Adrenal gland (tissue), 5 donors: ENCODE measurements at regions not wholly inside any gene's neighbourhood (a gene's known extent, or its start where the extent isn't known, plus 50 kb on each side); places are given as distances from the start of the nearest gene placed in this dataset.

Experiments used
- POLR2A ChIP-seq, 2 donors: fragments of 450-650 bp; IDR thresholded peaks; one replicate each; pipeline ENCODE4 v1.6.1; 2017; ENCODE audit warnings: antibody characterized with exemption in 2 of 2, mild to moderate bottlenecking in 2 of 2, moderate library complexity in 1 of 2
- TF ChIP-seq, protein P1 (sequence below), 6 experiments: fragments of 450-650 bp in 4 of 6; fragments of 200-600 bp in 2 of 6; sonication (generic) in 1 of 6; IDR thresholded peaks; 1 replicate in 5 of 6; 2 replicates in 1 of 6; pipeline versions ENCODE4 v1.5.1 to v1.8.0; 2016 to 2021; ENCODE audit warnings: antibody characterized with exemption in 6 of 6, mild to moderate bottlenecking in 2 of 6, moderate library complexity in 1 of 6
- donor health status: DM: no; HTN: no; CAD: no.

DNA sequence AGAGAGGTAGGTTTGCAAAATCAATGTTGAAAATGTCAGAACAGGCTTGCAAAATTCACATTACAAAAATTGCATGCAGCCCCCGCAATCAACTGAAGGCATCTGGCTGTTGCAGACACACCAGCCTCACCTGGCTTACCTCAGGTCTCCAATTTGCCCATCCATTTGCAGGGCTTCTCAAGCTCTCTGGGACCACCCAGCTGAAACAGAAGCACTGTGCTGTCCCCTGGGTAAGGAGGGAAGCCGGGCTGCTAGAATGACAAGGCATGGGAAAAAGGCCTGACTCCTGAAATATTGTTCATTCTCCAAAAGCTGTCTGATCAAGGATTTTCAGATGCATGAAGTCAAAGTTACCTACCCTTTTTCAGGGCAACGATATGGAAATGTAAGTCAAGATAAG lies 52.6 kb upstream of the CD93 start:
- TF ChIP-seq POLR2A (IDR thresholded peaks at IDR 0.05): no peak
- TF ChIP-seq, protein P1, sequence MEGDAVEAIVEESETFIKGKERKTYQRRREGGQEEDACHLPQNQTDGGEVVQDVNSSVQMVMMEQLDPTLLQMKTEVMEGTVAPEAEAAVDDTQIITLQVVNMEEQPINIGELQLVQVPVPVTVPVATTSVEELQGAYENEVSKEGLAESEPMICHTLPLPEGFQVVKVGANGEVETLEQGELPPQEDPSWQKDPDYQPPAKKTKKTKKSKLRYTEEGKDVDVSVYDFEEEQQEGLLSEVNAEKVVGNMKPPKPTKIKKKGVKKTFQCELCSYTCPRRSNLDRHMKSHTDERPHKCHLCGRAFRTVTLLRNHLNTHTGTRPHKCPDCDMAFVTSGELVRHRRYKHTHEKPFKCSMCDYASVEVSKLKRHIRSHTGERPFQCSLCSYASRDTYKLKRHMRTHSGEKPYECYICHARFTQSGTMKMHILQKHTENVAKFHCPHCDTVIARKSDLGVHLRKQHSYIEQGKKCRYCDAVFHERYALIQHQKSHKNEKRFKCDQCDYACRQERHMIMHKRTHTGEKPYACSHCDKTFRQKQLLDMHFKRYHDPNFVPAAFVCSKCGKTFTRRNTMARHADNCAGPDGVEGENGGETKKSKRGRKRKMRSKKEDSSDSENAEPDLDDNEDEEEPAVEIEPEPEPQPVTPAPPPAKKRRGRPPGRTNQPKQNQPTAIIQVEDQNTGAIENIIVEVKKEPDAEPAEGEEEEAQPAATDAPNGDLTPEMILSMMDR (IDR thresholded peaks at IDR 0.05): no peak
